ENCODE measurements at regions not wholly inside any gene's neighbourhood (a gene's known extent, or its start where the extent isn't known, plus 50 kb on each side); places are given as distances from the start of the nearest gene placed in this dataset.

DNA sequence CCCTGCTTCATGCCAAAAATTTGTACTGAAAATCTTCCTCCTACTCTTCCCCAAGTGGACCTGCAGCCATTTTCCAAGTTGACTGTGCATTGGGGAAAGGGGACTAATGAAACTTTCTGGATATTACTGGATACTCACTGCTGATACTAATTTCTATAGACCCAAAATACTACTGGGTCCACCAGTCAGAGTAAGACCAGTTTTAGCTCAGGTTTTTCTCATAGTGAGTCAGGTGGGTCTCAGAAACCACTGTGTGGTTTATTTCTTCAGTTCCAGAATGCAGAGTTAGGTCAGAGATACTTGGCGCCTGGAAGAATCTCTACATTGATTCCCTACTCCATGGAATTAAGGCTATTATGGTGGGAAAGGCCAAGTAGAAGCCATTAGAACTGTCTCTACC is 274.8 kb upstream of the SYNCRIP start:
- TF ChIP-seq, protein P1, sequence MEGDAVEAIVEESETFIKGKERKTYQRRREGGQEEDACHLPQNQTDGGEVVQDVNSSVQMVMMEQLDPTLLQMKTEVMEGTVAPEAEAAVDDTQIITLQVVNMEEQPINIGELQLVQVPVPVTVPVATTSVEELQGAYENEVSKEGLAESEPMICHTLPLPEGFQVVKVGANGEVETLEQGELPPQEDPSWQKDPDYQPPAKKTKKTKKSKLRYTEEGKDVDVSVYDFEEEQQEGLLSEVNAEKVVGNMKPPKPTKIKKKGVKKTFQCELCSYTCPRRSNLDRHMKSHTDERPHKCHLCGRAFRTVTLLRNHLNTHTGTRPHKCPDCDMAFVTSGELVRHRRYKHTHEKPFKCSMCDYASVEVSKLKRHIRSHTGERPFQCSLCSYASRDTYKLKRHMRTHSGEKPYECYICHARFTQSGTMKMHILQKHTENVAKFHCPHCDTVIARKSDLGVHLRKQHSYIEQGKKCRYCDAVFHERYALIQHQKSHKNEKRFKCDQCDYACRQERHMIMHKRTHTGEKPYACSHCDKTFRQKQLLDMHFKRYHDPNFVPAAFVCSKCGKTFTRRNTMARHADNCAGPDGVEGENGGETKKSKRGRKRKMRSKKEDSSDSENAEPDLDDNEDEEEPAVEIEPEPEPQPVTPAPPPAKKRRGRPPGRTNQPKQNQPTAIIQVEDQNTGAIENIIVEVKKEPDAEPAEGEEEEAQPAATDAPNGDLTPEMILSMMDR (IDR thresholded peaks at IDR 0.05): no peak
- no peak for TF ChIP-seq ZFX (IDR thresholded peaks at IDR 0.05; ENCODE audit: borderline replicate concordance)

Data from 22Rv1 (cell line).